ENCODE measurements at regions not wholly inside any gene's neighbourhood (a gene's known extent, or its start where the extent isn't known, plus 50 kb on each side); places are given as distances from the start of the nearest gene placed in this dataset.

GRCh38 chr6:41428996-41429421 is 93.6 kb downstream of the NCR2 start:
- no peak for TF ChIP-seq EZH2 (IDR thresholded peaks at IDR 0.05; ENCODE audit: low read length)
- TF ChIP-seq CTCF (optimal IDR thresholded peaks at IDR 0.05 in 1 of 3, IDR thresholded peaks at IDR 0.05 in 1 of 3, conservative IDR thresholded peaks at IDR 0.05 in 1 of 3; ENCODE audit: extremely low read depth in 1 of 3, insufficient read depth in 2 of 3, low read length in 3 of 3): no peak
- H2AFZ ChIP-seq (ENCODE audit: control insufficient read depth, low read length): no peak overlapping the region

GRCh38 chr6:41429506-41430504 is 94.4 kb downstream of the NCR2 start:
- H3K27ac ChIP-seq (ENCODE audit: control insufficient read depth, insufficient read depth, low read length): no peak overlapping the region
- H3K4me3 ChIP-seq (ENCODE audit: control insufficient read depth in 2 of 3, extremely low read depth in 1 of 3, insufficient read depth in 2 of 3, low read depth in 1 of 3, low read length in 3 of 3): no peak overlapping the region
- no peak overlapping the region for H3K4me2 ChIP-seq (ENCODE audit: control insufficient read depth, extremely low read depth, insufficient read depth, low read depth, low read length)
- H3K9me3 ChIP-seq (ENCODE audit: control insufficient read depth, low read depth, low read length): no peaks in the 10 kb centered on the region
- no peak for DNase-seq (ENCODE audit: low read depth, low spot score)
- H3K9me1 ChIP-seq (ENCODE audit: control insufficient read depth, extremely low read depth, insufficient read depth, low read length): no peaks in the 10 kb centered on the region
- TF ChIP-seq EZH2 (IDR thresholded peaks at IDR 0.05; ENCODE audit: low read length): no peak
- TF ChIP-seq CTCF (optimal IDR thresholded peaks at IDR 0.05 in 1 of 3, IDR thresholded peaks at IDR 0.05 in 1 of 3, conservative IDR thresholded peaks at IDR 0.05 in 1 of 3; ENCODE audit: extremely low read depth in 1 of 3, insufficient read depth in 2 of 3, low read length in 3 of 3): no peak
- peaks cover 7% of the 10 kb centered on the region for H3K4me1 ChIP-seq (ENCODE audit: control insufficient read depth, extremely low read depth, insufficient read depth, low read length)
- H4K20me1 ChIP-seq (ENCODE audit: control insufficient read depth, extremely low read depth, insufficient read depth, low read length): no peaks in the 10 kb centered on the region
- peaks cover 45% of the 10 kb centered on the region for H3K27me3 ChIP-seq (ENCODE audit: control insufficient read depth, extremely low read depth, insufficient read depth, low read length)
- H3K36me3 ChIP-seq (ENCODE audit: control insufficient read depth in 2 of 2, extremely low read depth in 1 of 2, insufficient read depth in 2 of 2, low read length in 2 of 2): no peaks in the 10 kb centered on the region
- no peak overlapping the region for H2AFZ ChIP-seq (ENCODE audit: control insufficient read depth, low read length)
- dilution Hi-C loops (cut with MboI; ENCODE audit: extremely low pct_ligation_motif_present, low sequenced_read_pairs): no loop called here
- H3K9ac ChIP-seq (ENCODE audit: control insufficient read depth, extremely low read depth, insufficient read depth, low read length): no peak overlapping the region
- no peaks in the 10 kb centered on the region for H3K79me2 ChIP-seq (ENCODE audit: control insufficient read depth, insufficient read depth, low read length)
- FAIRE-seq: no peak

More at GRCh38 chr6:41428996-41429421, 93.6 kb downstream of the NCR2 start:
- H3K36me3 ChIP-seq (ENCODE audit: control insufficient read depth in 2 of 2, extremely low read depth in 1 of 2, insufficient read depth in 2 of 2, low read length in 2 of 2): no peaks in the 10 kb centered on the region
- dilution Hi-C loops (cut with MboI; ENCODE audit: extremely low pct_ligation_motif_present, low sequenced_read_pairs): no loop called here
- no peaks in the 10 kb centered on the region for H4K20me1 ChIP-seq (ENCODE audit: control insufficient read depth, extremely low read depth, insufficient read depth, low read length)
- no peaks in the 10 kb centered on the region for H3K9me1 ChIP-seq (ENCODE audit: control insufficient read depth, extremely low read depth, insufficient read depth, low read length)
- FAIRE-seq (no peak), DNase-seq (ENCODE audit: low read depth, low spot score) (no peak)
- no peak overlapping the region for H3K27ac ChIP-seq (ENCODE audit: control insufficient read depth, insufficient read depth, low read length)
- H3K4me1 ChIP-seq (ENCODE audit: control insufficient read depth, extremely low read depth, insufficient read depth, low read length): peaks cover 7% of the 10 kb centered on the region
- no peak overlapping the region for H3K4me2 ChIP-seq (ENCODE audit: control insufficient read depth, extremely low read depth, insufficient read depth, low read depth, low read length)
- no peaks in the 10 kb centered on the region for H3K79me2 ChIP-seq (ENCODE audit: control insufficient read depth, insufficient read depth, low read length)
- no peaks in the 10 kb centered on the region for H3K9me3 ChIP-seq (ENCODE audit: control insufficient read depth, low read depth, low read length)
- no peak overlapping the region for H3K9ac ChIP-seq (ENCODE audit: control insufficient read depth, extremely low read depth, insufficient read depth, low read length)
- H3K4me3 ChIP-seq (ENCODE audit: control insufficient read depth in 2 of 3, extremely low read depth in 1 of 3, insufficient read depth in 2 of 3, low read depth in 1 of 3, low read length in 3 of 3): no peak overlapping the region
- peaks cover 45% of the 10 kb centered on the region for H3K27me3 ChIP-seq (ENCODE audit: control insufficient read depth, extremely low read depth, insufficient read depth, low read length)

All from keratinocyte (primary cell).